GM19238 (cell line): ENCODE measurements at regions not wholly inside any gene's neighbourhood (a gene's known extent, or its start where the extent isn't known, plus 50 kb on each side); places are given as distances from the start of the nearest gene placed in this dataset.
"Not testable (repeated sequence)": the region's sequence is repeated elsewhere in the genome, so short reads cannot be mapped to it uniquely, and the experiment has no call there.

ENCODE experiments used
- DNase-seq: peaks from one replicate; pipeline ENCODE4 v3.0.0; 2011; ENCODE audit warnings: low spot score; ENCODE audit not compliant: insufficient read length

DNA sequence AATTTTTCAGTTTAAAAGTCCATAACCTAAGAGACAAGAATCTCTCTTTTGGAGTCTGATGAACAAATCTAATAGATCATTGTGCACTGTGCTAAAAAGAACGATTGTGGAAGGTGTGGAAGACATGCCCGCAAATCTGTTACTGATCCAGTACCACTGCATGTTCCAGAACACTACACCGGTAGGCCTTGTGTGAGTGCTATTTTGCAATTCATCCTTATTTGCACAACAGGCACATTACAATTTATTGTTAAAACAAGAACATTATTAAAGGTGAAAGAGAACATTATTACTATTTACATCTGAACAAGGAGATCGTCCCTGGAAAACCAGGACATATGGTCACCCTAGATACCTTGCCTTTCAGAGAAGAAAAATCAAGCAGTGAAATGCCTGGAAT lies 205.7 kb upstream of the NECTIN3 start:
- no peak for DNase-seq

DNA sequence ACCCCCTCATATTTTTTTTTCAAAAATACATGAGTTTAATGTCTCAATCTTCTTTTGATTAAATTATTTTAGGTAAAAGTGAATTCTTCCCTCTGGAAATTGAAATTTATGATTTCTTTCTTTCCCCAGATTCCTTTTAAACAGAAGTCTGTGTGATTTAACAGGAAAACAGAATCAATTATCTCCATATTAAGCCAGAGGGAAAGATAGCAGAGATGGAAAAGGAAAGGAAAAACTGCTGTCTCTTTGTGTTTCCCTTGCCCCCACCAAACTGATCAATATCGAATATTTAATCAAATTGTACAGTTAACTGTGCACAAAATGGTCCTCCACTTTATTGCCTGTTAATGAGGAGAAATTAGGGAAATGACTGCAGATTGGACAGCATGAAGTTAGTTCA lies 203.5 kb upstream of the NECTIN3 start:
- DNase-seq: no peak

DNA sequence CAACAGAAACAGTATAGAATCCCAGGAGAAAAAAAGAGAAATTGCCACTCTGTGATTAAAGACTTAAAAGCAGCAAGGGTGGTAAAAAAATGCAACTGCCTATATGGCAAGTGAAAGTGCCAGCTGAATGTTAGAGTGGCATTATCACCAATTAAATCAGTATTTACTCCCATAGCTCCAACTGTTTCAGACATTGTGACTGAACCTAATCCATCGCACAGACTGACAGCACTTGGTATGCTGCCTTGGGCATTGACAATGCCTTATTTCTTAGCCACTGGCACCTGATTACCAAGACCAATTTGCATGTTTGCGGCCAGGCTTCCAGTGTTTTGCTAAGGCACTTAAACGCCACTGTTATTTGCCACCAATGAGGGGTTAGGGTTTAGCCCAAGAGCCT lies 201.9 kb upstream of the NECTIN3 start:
- DNase-seq: no peak

DNA sequence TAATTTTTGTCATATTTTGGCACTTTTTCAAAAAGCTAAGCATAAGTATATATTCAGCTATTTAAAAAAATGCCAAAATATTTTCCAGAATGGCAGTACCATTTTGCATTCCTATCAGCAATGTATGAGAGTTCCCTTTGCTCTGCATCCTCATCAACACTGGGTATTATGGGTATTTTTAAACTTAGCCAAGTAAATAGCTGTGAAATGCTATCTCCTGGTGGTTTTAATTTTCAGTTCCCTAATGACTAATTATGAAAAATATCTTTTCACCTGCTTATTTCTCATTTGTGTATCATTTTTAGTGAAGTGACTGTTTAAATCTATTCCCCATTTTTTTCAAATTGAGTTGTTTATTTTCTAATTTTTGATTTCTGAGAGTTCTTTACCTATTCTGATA lies 199.7 kb upstream of the NECTIN3 start:
- no peak for DNase-seq

DNA sequence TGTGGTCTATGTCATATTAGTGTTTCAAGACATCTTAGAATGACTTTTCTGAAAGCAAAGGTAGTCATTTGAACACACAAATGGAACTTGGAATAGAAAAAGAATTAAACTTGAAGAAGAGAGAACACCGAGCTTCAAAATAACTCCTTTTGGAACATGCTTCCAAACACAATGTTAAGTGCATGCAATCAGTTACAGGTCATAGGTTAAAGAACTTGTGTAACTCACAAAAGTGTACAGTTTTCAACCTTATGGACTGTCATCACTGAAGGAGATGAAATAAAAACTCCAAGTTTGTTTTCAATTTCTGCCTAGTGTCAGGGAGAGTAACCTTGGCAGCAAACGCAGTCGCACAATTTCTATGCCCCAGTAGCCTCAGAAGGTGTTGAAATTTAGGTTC lies 192.9 kb upstream of the NECTIN3 start:
- DNase-seq: no peak

DNA sequence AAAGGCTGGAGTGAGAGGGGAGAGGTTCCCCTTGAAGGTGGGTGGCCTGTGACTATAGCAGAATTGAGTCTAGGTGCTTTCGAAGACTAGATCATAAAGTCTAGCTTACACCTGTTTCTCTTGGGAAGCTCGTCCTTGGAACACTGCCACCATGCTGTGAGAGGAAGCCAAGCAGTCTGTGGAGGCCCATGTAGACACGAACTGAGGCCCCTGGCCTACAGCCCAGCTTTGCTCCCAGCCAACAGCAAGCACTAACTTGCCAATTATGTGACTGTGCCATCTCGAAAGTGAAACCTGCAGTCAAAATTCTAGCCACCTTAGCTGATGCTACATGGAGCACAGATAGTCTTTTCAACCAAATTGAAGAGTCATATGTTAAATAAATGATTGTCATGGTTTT lies 190.5 kb upstream of the NECTIN3 start:
- DNase-seq: peak; percentile 2

DNA sequence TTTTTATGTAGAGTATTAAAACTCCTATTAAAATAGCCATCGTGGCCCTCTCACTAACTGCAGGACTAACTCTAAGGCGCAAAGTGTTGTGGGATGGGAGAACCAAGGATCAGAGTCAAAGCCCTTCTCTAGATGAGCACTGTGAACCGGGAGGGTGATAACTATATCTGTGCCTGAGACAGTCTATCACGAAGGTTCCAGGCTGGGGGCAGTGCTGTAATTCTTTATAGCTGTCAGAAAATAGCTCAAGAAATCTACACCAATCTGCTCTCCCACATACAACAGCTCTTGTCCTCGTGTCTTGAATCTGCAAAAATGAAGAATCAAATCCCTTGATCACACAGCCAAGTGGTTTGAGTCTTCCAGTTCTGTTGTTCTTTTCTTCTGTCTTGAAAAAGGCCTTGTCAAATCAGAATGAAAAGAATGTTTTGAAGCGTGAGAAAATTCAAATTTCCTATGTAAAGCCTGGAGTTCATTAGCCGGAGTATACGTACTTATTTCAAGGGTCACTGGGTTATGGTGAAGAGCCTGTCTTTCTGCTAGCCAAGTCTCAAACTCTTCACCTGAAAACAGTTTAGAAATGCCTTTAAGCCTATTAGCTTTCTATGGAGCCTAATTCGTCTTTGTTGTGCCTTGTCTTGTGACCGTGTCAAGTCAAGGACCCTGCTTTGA lies 185.3 kb upstream of the NECTIN3 start:
- no peak for DNase-seq

DNA sequence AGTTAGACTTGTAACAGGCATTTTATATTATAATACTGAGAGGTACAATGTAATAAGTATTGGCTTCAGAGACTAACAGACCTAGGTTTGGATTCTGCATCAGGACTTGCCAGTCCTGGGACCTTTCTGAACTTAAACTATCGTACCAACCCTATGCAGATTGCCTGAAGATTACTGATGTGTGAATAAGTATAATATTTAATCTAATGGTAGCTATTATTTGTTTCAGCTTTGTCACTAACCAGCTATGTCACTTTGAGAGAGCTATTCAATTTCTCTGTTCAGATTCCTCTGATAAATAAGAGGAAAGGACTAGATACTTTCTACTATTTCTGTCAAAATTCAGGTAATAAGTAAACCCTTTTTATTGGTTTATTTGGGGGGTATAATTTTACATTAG lies 184.4 kb upstream of the NECTIN3 start:
- DNase-seq: no peak

DNA sequence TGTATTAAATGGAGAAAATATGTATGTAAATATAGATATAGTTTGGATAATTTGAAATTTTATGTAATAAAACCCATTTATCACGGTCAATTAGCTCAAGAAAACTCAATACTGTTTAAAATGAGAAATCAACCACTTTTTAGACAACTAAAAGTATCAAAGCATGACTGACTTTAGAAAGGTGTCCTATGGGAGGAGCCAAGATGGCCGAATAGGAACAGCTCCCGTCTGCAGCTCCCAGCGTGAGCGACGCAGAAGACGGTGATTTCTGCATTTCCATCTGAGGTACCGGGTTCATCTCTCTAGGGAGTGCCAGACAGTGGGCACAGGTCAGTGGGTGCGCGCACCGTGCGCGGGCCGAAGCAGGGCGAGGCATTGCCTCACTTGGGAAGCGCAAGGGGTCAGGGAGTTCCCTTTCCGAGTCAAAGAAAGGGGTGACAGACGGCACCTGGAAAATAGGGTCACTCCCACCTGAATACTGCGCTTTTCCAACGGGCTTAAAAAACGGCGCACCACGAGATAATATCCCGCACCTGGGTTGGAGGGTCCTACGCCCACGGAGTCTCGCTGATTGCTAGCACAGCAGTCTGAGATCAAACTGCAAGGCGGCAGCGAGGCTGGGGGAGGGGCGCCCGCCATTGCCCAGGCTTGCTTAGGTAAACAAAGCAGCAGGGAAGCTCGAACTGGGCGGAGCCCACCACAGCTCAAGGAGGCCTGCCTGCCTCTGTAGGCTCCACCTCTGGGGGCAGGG lies 182.8 kb upstream of the NECTIN3 start:
- DNase-seq: not testable (repeated sequence)

DNA sequence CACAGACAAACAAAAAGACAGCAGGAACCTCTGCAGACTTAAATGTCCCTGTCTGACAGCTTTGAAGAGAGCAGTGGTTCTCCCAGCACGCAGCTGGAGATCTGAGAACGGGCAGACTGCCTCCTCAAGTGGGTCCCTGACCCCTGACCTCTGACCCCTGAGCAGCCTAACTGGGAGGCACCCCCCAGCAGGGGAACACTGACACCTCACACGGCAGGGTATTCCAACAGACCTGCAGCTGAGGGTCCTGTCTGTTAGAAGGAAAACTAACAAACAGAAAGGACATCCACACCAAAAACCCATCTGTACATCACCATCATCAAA lies 182.3 kb upstream of the NECTIN3 start:
- DNase-seq: not testable (repeated sequence)

DNA sequence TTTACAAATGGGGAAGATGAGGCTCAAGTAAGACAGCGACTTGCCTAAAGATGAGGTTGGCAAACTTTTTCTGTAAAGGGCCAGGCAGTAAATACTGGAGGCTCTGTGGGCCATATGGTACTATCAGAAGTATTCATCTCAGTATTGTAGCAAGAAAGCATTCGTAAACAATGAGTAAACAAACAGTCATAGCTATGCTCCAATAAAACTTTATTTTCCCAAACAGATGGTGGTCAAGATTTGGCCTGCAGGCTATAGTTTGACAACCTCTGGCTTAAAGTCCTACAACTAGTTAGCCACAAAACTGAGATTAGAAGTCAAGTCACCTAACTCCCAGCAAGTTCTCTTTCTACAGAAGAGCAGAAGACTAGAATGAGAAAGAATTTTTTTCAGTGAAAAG lies 177.0 kb upstream of the NECTIN3 start:
- no peak for DNase-seq

DNA sequence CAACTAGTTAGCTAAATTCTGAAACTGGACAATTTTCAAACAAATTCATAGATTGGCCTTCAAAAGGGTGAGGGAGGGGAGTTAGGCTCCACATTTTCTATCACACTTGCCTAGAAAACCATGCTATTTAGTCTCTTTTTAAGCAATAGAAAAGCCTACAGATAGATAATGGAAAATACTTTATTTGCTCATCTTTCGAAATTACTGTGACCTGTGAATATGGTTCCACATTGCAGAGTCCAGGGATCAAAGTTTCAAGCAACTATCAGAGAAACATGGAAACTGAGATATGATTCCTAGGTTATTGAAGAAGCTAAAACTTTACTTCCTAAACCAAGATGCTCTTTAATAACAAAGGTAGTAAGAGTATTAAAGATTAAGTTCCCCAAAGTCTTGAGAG lies 176.6 kb upstream of the NECTIN3 start:
- no peak for DNase-seq

DNA sequence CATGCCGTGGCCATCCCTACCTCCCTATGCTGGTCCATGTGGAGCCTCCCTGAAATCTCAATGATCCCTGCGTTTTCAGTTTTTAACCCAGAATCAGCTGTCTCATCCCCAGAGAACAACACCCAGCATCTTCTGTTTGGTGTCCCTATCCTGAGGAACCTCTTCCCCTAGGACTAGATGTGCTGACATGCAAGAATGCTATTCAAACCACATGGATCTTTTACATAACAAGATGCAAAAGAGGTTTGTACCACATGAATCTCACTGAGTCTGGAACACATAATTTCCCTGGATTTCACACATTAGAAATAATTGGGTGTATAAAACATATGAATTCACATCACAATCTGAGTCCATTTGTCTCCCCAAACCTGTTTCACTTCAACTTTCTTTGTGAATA lies 174.6 kb upstream of the NECTIN3 start:
- DNase-seq: no peak

DNA sequence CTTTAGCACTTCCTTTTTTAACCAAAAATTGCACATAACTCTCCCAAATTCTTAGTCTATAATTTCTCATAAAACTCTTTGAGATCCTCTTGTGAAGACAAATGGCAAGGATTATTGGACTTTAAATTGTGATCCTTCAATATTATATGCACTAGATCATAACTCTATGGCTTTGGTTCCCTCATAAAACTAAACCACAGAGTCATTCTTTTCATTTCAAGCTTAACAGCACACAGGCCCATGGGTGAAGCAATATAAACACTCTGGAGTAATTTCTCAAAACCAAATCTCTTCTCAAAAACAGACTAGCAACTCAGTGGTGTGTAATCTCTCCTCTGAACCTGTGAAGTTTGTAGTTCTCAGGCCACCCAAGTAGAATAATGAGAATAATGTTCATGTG lies 171.0 kb upstream of the NECTIN3 start:
- DNase-seq: no peak

DNA sequence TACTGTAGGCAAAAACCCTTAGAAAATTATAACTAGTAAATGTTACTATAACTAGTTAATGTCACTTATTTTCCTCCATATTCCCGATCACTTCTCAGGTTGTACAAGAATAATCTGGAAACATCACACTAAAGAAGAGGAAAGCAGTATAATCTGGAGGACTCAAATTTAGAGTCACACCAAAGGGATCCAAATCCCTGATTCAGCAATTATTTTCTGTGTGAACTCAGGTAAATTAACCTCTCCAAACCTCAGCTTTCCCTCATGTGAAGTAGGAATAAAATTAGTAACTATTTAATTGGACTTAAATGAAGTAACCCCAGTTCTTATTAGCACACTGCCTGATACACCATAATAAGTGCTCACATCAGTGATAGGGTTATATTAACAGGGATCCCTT lies 170.1 kb upstream of the NECTIN3 start:
- no peak for DNase-seq

DNA sequence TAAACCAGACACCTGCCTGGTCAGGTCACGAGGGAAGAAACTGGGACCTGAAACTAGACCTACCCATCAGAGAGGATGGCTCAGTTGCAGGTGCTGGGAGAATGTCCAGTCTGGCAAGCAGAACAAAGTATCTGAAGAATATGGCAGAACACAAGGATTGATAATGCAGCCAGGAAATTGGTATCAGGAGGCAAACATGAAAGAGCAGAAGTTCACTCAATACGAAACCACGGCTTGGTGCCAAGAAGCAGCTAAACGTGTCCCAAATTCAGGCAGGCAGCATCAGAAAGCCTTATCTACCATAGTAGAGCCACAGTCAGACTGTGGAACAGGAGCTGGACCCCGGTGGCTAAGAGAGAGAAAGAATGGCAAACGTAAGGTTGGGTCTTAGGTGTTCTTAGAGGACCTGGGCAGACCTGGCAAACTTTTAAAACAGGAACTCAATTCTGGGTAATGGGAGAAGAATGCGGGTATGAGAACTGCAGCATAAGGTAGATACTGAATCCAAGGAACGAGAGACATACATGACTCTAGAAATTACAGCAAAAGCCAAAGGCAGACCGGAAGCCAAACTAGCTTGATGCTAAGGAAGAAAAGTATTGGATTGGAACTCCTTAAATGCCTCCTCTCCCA lies 169.0 kb upstream of the NECTIN3 start:
- DNase-seq: no peak

DNA sequence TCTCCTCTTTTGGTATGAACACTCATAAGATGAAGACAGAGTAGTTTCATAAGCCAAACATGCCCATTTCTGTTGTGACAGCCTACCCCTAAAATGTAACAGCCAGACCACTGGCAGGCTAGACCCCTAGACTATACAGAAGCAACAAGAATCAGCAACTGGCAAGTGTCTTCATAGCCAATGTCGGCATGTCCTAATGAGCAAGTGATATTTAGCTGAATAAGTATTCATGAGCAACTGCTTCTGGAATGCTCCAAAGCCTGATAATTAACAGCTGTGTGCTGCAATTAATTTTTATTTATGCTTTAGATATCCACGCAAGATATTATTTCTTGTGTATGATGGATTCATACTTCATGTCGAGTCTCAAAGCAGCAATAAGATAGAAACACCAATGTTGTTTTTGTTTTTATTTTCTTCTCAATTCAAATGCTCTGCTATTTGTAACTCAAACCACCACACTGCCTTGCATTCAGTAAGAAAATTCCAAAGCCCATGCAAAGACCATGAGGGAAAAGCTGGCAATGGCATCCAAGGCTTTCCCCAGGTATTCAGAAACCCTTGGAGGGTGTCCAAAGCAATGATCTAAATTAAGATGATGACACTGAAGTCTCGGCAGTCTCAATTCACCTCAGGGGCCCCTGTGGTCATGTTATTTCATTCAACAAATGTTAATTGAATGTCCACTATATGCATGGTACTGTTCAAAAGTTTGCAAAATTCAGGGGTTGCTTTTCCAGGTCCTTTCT lies 167.7 kb upstream of the NECTIN3 start:
- DNase-seq: no peak

DNA sequence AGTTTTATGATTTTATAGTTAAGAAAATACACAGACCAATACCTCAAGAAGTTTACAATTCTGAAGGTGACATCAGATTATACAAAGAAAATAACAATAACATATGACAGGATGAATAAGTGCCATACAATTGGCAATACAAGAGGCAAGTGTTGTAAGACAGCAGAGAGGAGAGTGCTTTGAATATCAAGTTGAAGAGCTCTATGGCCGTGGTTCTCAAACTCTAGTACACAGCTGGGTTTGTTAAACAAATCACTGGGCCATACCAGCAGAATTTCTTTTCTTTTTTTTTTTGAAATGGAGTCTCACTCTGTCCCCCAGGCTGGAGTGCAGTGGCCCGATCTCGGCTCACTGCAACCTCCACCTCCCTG lies 167.1 kb upstream of the NECTIN3 start:
- DNase-seq: no peak

DNA sequence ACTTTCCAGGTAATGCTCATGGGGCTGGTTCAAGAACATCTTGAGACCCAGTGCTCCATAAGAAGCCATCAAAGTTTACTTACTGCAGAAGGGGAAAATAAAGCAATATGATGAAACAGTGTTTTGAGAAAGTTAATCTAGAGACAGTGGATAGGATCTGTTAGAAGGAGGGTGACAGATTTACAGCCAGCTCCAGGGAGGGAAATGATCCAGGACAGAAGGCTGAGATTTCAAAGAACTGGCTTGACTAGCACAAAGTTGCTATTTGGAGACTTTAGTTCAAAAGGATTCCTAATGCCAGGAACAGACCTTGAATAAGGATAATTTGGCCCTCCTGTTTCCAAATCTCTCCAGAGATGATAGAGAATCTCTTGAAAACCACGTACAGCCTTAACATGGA lies 166.5 kb upstream of the NECTIN3 start:
- no peak for DNase-seq

DNA sequence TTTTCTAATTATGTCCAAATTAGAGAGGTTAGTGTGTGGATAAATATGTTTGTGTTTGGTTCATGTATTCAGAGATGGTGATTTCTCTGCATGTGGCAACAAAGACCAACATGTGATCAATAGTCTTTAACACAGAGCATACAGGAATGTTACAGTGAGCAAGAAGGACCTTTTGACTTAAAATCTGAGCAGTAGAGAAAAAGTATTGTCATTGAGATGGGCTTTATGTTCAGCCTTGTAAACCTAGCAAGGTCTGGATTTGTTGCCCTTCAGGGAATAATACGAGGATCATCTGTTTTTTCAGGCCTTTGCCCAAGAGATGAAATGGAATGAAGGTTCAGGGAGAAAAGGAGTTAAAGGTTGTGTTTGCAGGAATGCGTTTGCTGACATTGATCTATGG lies 161.8 kb upstream of the NECTIN3 start:
- DNase-seq: no peak

DNA sequence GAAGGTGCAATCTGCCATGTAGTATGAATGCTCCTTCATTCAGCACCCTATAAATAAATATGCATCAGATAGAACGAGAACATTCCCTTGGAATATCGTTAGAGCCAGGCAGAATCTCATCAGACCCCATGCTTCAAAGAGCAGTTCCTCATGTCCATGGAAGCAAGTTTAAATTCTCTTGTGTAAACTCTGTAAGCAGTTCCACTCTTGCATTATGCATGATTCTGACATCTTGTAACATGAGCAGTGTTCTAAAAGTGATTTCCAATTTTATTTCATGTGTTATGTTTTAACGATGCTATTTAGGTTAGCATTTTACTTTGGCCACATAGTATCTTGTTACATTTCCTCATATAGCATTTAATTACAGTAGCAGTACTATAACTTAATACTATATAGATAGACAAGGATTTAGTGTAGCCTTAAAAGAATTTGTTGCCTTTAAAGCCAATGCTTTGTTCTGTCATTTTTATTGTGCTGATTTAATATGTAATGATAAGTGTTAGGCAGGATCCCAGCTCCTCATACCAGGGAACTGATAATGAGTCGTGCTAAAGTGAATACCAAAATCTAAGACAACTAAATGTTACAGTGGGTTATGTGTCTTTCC lies 161.2 kb upstream of the NECTIN3 start:
- no peak for DNase-seq

DNA sequence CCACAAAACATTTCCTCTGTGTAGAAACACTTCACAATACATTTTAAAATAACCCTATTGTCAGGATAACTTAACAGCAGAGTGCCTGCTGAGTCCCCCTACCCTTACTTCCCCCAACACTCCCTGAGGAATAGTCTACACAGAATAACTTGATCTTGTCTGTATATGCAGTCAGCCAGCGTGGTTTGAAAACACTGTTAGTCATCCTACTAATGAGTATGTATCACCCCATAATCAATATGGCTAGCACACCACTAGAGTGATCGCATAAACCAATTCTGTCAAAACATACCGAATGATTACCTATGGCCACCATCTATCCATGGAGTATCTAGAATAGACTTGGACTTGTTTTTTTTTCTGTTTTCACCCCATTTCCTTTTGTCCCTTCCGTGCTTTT lies 152.7 kb upstream of the NECTIN3 start:
- DNase-seq: no peak
